IMR-90 (cell line): ENCODE measurements at regions not wholly inside any gene's neighbourhood (a gene's known extent, or its start where the extent isn't known, plus 50 kb on each side); places are given as distances from the start of the nearest gene placed in this dataset.

Experiments
- ATAC-seq: fragments of 200-7000 bp; cut with Tn5 transposase; 2 replicates; pipeline ENCODE4 v1.9.1; 2020; ENCODE audit warnings: low read depth, mild to moderate bottlenecking, moderate library complexity
- BruUV-seq: library from RNA; stranded (reverse); fragments of 400-500 nt; replicated peaks from 2 replicates; lab custom pipeline; 2021; lab: Mats Ljungman, UMichigan
- CTCF ChIA-PET: fragments of 300-600 bp; formaldehyde crosslinking; extraction: SDS; loops from one replicate; lab custom pipeline; 2021; ENCODE audit warnings: antibody characterized with exemption; lab: Yijun Ruan, JAX
- POLR2A ChIA-PET: fragments of 300-600 bp; sonication (Branson Sonifier 250); formaldehyde crosslinking; loops from one replicate; lab custom pipeline; 2022; ENCODE audit warnings: antibody characterized with exemption; ENCODE audit not compliant: unreplicated experiment; lab: Charles Lee
- DNase-seq: peaks from one replicate; pipeline ENCODE4 v3.0.0; 2013
- H2AFZ ChIP-seq: replicated peaks from 2 replicates; pipeline ENCODE3; 2013; ENCODE audit warnings: low read length, mild to moderate bottlenecking; ENCODE audit not compliant: poor library complexity
- H2AK5ac ChIP-seq: 2 replicates; pipeline ENCODE4 v1.6.1; 2013; ENCODE audit warnings: low read depth, low read length, inconsistent platforms
- H2AK9ac ChIP-seq: replicated peaks from 2 replicates; pipeline ENCODE3; 2013; ENCODE audit warnings: mild to moderate bottlenecking, low read depth, low read length, moderate library complexity; ENCODE audit not compliant: poor library complexity
- H2BK120ac ChIP-seq: 2 replicates; pipeline ENCODE4 v1.6.1; 2013; ENCODE audit warnings: low read depth, low read length, inconsistent platforms
- H2BK15ac ChIP-seq: 3 replicates; pipeline ENCODE4 v1.6.1; 2013; ENCODE audit warnings: low read depth, low read length, inconsistent platforms
- H2BK20ac ChIP-seq: 2 replicates; pipeline ENCODE4 v1.6.1; 2013; ENCODE audit warnings: low read depth, mild to moderate bottlenecking, inconsistent platforms, low read length, moderate library complexity
- H2BK5ac ChIP-seq: 2 replicates; pipeline ENCODE4 v1.6.1; 2013; ENCODE audit warnings: mild to moderate bottlenecking, low read depth, low read length, inconsistent platforms; ENCODE audit not compliant: poor library complexity, severe bottlenecking
- H3K14ac ChIP-seq: replicated peaks from 2 replicates; pipeline ENCODE4 v1.6.1; 2013; ENCODE audit warnings: low read depth, low read length, inconsistent platforms
- H3K18ac ChIP-seq: 2 replicates; pipeline ENCODE4 v1.6.1; 2013; ENCODE audit warnings: low read depth, low read length, control low read depth
- H3K23ac ChIP-seq: 2 replicates; pipeline ENCODE4 v1.6.1; 2013; ENCODE audit warnings: low read depth, low read length, inconsistent platforms
- H3K27ac ChIP-seq: 2 replicates; pipeline ENCODE4 v1.5.1; 2013; ENCODE audit warnings: mild to moderate bottlenecking, control low read depth, low read length; ENCODE audit not compliant: insufficient read depth
- H3K27me3 ChIP-seq: 2 replicates; pipeline ENCODE4 v1.6.1; 2013; ENCODE audit warnings: low read length; ENCODE audit not compliant: control insufficient read depth, insufficient read depth
- H3K36me3 ChIP-seq: 2 replicates; pipeline ENCODE4 v1.6.1; 2013; ENCODE audit warnings: low read length, mixed read lengths; ENCODE audit not compliant: control insufficient read depth, insufficient read depth
- H3K4ac ChIP-seq: 2 replicates; pipeline ENCODE4 v1.6.1; 2013; ENCODE audit warnings: low read depth, low read length, inconsistent platforms
- H3K4me1 ChIP-seq: 2 replicates; pipeline ENCODE4 v1.6.1; 2013; ENCODE audit warnings: low read length, mixed read lengths; ENCODE audit not compliant: control insufficient read depth, insufficient read depth
- H3K4me2 ChIP-seq: 2 replicates; pipeline ENCODE4 v1.6.1; 2013; ENCODE audit warnings: low read depth, mild to moderate bottlenecking, control low read depth, low read length, moderate library complexity
- H3K4me3 ChIP-seq: 2 replicates; pipeline ENCODE4 v1.5.1; 2013; ENCODE audit warnings: low read depth, mild to moderate bottlenecking, control low read depth, low read length, moderate library complexity; ENCODE audit not compliant: insufficient read depth
- H3K56ac ChIP-seq: 2 replicates; pipeline ENCODE4 v1.6.1; 2013; ENCODE audit warnings: low read length, inconsistent platforms; ENCODE audit not compliant: insufficient read depth; ENCODE audit errors: extremely low read depth
- H3K79me1 ChIP-seq, 2 experiments: 2 replicates each; pipeline ENCODE4 v1.6.1; 2013; ENCODE audit warnings: low read length in 2 of 2, inconsistent platforms in 1 of 2, low read depth in 1 of 2
- H3K9ac ChIP-seq: 2 replicates; pipeline ENCODE4 v1.6.1; 2013; ENCODE audit warnings: low read depth, low read length, control low read depth
- H3K9me1 ChIP-seq: 2 replicates; pipeline ENCODE4 v1.6.1; 2013; ENCODE audit warnings: low read length, inconsistent platforms; ENCODE audit not compliant: insufficient read depth
- H3K9me3 ChIP-seq: 2 replicates; pipeline ENCODE4 v1.6.1; 2013; ENCODE audit warnings: low read length; ENCODE audit not compliant: control insufficient read depth, insufficient read depth
- H4K20me1 ChIP-seq: 2 replicates; pipeline ENCODE4 v1.6.1; 2013; ENCODE audit warnings: low read length, inconsistent platforms; ENCODE audit not compliant: insufficient read depth
- H4K5ac ChIP-seq: 2 replicates; pipeline ENCODE4 v1.6.1; 2013; ENCODE audit warnings: mild to moderate bottlenecking, low read depth, low read length, control low read depth
- H4K8ac ChIP-seq, 2 experiments: 2 replicates each; pipeline ENCODE4 v1.6.1; 2013; ENCODE audit warnings: low read depth in 2 of 2, low read length in 2 of 2, control low read depth in 1 of 2, inconsistent platforms in 1 of 2
- H4K91ac ChIP-seq: 2 replicates; pipeline ENCODE4 v1.6.1; 2013; ENCODE audit warnings: low read depth, low read length, inconsistent platforms; ENCODE audit not compliant: insufficient read depth
- BHLHE40 ChIP-seq: fragments of 150-350 bp; IDR thresholded peaks from 2 replicates; pipeline ENCODE4 v1.6.1; 2016; ENCODE audit warnings: mild to moderate bottlenecking, low read depth, low read length
- CEBPB ChIP-seq: IDR thresholded peaks from 2 replicates; pipeline ENCODE4 v1.6.1; 2012; ENCODE audit warnings: low read depth, low read length, improper control_type of control experiment
- CHD1 ChIP-seq: IDR thresholded peaks from 2 replicates; pipeline ENCODE4 v1.6.1; 2012; ENCODE audit warnings: low read depth, low read length, improper control_type of control experiment
- FOS ChIP-seq: fragments of 150-350 bp; IDR thresholded peaks from 2 replicates; pipeline ENCODE4 v1.6.1; 2016; ENCODE audit warnings: low read depth, low read length
- MAFK ChIP-seq: IDR thresholded peaks from 2 replicates; pipeline ENCODE4 v1.6.1; 2012; ENCODE audit warnings: low read depth, low read length, improper control_type of control experiment
- MAZ ChIP-seq: IDR thresholded peaks from 2 replicates; pipeline ENCODE4 v1.6.1; 2012; ENCODE audit warnings: low read depth, mild to moderate bottlenecking, low read length, improper control_type of control experiment, moderate library complexity, borderline replicate concordance
- MXI1 ChIP-seq: IDR thresholded peaks from 2 replicates; pipeline ENCODE4 v1.6.1; 2012; ENCODE audit warnings: low read depth, mild to moderate bottlenecking, low read length, moderate library complexity, borderline replicate concordance
- NFE2L2 ChIP-seq: fragments of 150-350 bp; IDR thresholded peaks from 2 replicates; pipeline ENCODE4 v1.6.1; 2016; ENCODE audit warnings: low read depth, mild to moderate bottlenecking, low read length
- POLR2A ChIP-seq: IDR thresholded peaks from 2 replicates; pipeline ENCODE4 v1.6.1; 2012; ENCODE audit warnings: mild to moderate bottlenecking, low read depth, low read length
- RAD21 ChIP-seq: IDR thresholded peaks from 2 replicates; pipeline ENCODE4 v1.6.1; 2012; ENCODE audit warnings: low read length, improper control_type of control experiment
- RCOR1 ChIP-seq: IDR thresholded peaks from 2 replicates; pipeline ENCODE4 v1.6.1; 2012; ENCODE audit warnings: mild to moderate bottlenecking, low read length, improper control_type of control experiment; ENCODE audit not compliant: insufficient replicate concordance
- RFX5 ChIP-seq: IDR thresholded peaks from 2 replicates; pipeline ENCODE4 v1.8.0; 2012; ENCODE audit warnings: low read depth, mild to moderate bottlenecking, low read length, moderate library complexity
- SMC3 ChIP-seq: fragments of 150-350 bp; IDR thresholded peaks from 2 replicates; pipeline ENCODE4 v1.6.1; 2016; ENCODE audit warnings: low read depth, mild to moderate bottlenecking, antibody characterized with exemption, low read length, moderate library complexity
- WGBS, 2 experiments: methylation state at CpG; one replicate each; pipeline versions ENCODE4 v1.1.5 to v1.1.7; 2013; ENCODE audit warnings: missing lambda C conversion rate in 2 of 2; ENCODE audit not compliant: insufficient read length in 1 of 2; ENCODE audit errors: extremely low coverage in 2 of 2; 5-methylcytosine and 5-hydroxymethylcytosine counted together
- dilution Hi-C: fragments of 300-500 bp; cut with HindIII; formaldehyde crosslinking; loops from one replicate; pipeline ENCODE4 v1.14.3; 2018; ENCODE audit warnings: low sequenced_read_pairs; ENCODE audit not compliant: unreplicated experiment
- in situ Hi-C: fragments of 300-500 bp; cut with MboI; formaldehyde crosslinking; loops from 3 replicates; pipeline ENCODE4 v1.14.3; 2019; ENCODE audit warnings: low sequenced_read_pairs, inconsistent platforms, mixed read lengths
- intact Hi-C: fragments of 100-400 bp; cut with micrococcal nuclease; formaldehyde crosslinking; loops from 2 replicates; pipeline ENCODE4 v1.10.0; 2022
- TF ChIP-seq, protein P1 (sequence below): fragments of 150-350 bp; IDR thresholded peaks from 2 replicates; pipeline ENCODE4 v1.6.1; 2016; ENCODE audit warnings: low read depth, mild to moderate bottlenecking, low read length, moderate library complexity, borderline replicate concordance
- TF ChIP-seq, protein P2 (sequence below): conservative IDR thresholded peaks from 2 replicates; pipeline ENCODE4 v1.5.1; 2012; ENCODE audit warnings: mild to moderate bottlenecking, low read depth, low read length, improper control_type of control experiment
- TF ChIP-seq, protein P3 (sequence below): fragments of 150-350 bp; IDR thresholded peaks from 2 replicates; pipeline ENCODE4 v1.6.1; 2017; ENCODE audit warnings: mild to moderate bottlenecking, antibody characterized with exemption, low read length, low read depth

DNA sequence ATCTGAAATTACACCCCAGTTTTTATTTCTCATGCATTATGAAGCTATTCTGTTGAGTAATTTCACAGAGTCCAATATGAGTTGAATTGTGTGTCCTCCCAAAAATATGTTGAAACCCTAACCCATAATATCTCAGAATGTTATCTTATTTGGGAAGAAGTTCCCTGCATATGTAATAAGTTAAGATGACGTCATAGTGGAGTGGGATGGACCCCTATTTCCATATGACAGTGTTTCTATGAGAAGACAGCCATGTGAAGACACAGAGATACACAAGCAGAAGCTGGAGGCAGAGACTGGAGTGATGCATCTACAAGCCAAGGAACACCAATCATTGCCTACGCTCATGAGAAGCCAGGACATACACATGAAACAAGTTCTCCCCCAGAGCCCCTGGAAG lies 81.3 kb downstream of the RFPL4B start:
- Histone ChIP-seq H3K4me1 (no peaks in the 10 kb centered on the region; the same call in 1 of the 2 replicates), H3K4me2 (no peak overlapping the region), H3K23ac (no peak overlapping the region), H4K8ac (no peak overlapping the region), H3K14ac (no peak overlapping the region), H2AK5ac (no peak overlapping the region), H2BK15ac (no peak overlapping the region), H2BK120ac (no peak overlapping the region), H3K9me1 (no peaks in the 10 kb centered on the region), H4K91ac (no peak overlapping the region), H3K18ac (no peak overlapping the region), H4K20me1 (no peaks in the 10 kb centered on the region), H3K9me3 (0 out of 2 replicates have a peak, but pooled peaks cover 1% of the 10 kb centered on the region), H3K9ac (no peak overlapping the region), H2BK5ac (no peak overlapping the region), H3K79me1 (no peaks in the 10 kb centered on the region), H3K56ac (no peak overlapping the region), H3K4ac (no peak overlapping the region), H4K5ac (no peak overlapping the region), H3K27me3 (no peaks in the 10 kb centered on the region), H3K27ac (no peak overlapping the region), H3K36me3 (no peaks in the 10 kb centered on the region), H2AFZ (no peak overlapping the region), H3K4me3 (no peak overlapping the region), H2BK20ac (no peak overlapping the region), H2AK9ac (no peak overlapping the region)
- ATAC-seq (no peak), DNase-seq (no peak)
- 40% methylated on average over 1 of the region's 2 CpGs; no CpG with 5 or more reads in 1 of the 2 experiments for WGBS, 2 experiments
- intact Hi-C loops, result no loop called here
- dilution Hi-C loops, result no loop called here
- TF ChIP-seq, protein P1, sequence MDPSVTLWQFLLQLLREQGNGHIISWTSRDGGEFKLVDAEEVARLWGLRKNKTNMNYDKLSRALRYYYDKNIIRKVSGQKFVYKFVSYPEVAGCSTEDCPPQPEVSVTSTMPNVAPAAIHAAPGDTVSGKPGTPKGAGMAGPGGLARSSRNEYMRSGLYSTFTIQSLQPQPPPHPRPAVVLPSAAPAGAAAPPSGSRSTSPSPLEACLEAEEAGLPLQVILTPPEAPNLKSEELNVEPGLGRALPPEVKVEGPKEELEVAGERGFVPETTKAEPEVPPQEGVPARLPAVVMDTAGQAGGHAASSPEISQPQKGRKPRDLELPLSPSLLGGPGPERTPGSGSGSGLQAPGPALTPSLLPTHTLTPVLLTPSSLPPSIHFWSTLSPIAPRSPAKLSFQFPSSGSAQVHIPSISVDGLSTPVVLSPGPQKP, result no peak
- TF ChIP-seq, protein P2, sequence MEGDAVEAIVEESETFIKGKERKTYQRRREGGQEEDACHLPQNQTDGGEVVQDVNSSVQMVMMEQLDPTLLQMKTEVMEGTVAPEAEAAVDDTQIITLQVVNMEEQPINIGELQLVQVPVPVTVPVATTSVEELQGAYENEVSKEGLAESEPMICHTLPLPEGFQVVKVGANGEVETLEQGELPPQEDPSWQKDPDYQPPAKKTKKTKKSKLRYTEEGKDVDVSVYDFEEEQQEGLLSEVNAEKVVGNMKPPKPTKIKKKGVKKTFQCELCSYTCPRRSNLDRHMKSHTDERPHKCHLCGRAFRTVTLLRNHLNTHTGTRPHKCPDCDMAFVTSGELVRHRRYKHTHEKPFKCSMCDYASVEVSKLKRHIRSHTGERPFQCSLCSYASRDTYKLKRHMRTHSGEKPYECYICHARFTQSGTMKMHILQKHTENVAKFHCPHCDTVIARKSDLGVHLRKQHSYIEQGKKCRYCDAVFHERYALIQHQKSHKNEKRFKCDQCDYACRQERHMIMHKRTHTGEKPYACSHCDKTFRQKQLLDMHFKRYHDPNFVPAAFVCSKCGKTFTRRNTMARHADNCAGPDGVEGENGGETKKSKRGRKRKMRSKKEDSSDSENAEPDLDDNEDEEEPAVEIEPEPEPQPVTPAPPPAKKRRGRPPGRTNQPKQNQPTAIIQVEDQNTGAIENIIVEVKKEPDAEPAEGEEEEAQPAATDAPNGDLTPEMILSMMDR, result no peak
- TF ChIP-seq CEBPB, result no peak
- TF ChIP-seq NFE2L2, result no peak
- TF ChIP-seq, protein P3, sequence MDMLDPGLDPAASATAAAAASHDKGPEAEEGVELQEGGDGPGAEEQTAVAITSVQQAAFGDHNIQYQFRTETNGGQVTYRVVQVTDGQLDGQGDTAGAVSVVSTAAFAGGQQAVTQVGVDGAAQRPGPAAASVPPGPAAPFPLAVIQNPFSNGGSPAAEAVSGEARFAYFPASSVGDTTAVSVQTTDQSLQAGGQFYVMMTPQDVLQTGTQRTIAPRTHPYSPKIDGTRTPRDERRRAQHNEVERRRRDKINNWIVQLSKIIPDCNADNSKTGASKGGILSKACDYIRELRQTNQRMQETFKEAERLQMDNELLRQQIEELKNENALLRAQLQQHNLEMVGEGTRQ, result no peak
- TF ChIP-seq CHD1, result no peak
- no peak for TF ChIP-seq FOS
- TF ChIP-seq BHLHE40, result no peak
- TF ChIP-seq POLR2A, result no peak
- TF ChIP-seq MXI1, result no peak
- no peak for TF ChIP-seq MAFK
- no peak for TF ChIP-seq SMC3
- no peak for TF ChIP-seq RCOR1
- TF ChIP-seq RAD21, result no peak
- TF ChIP-seq MAZ, result no peak
- TF ChIP-seq RFX5, result no peak
- in situ Hi-C loops, result no loop called here
- ChIA-PET CTCF (no interaction called here), POLR2A (no interaction called here)
- BruUV-seq, result no TSS peak
